ENCODE measurements at regions not wholly inside any gene's neighbourhood (a gene's known extent, or its start where the extent isn't known, plus 50 kb on each side); places are given as distances from the start of the nearest gene placed in this dataset.

DNA sequence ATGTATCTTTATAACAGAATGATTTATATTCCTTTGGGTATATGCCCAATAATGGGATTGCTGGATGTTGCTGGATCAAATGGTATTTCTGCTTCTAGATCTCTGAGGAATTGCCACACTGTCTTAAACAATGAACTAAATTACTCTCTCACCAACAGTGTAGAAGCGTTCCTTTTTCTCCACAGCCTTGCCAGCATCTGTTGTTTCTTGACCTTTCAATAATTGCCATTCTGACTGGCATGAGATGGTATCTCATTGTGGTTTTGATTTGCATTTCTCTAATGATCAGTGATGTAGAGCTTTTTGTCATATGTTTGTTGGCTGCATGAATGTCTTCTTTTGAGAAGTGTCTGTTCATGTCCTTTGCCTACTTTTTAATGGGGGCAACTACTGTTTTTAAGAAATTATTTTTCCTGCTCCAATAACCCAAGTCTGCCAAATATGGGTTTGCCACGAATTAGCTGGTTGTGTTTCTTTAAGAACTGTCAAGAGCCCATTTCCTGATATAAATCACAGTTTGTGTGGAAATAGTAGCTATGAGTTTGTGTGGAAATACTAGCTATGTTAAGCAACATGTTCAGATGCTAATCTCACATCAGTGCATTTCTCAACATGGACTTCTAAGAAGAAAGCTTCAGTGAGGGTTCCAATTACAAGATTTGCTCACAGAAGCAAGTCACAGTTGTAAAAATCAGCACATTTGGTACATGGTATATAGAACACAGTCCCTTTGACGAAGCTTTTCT is 259.4 kb downstream of the ANAPC1 start:
- TF ChIP-seq ZFP3 (CRISPR knock-in tag; IDR thresholded peaks at IDR 0.05) (no peak), PPARA (CRISPR knock-in tag; IDR thresholded peaks at IDR 0.05; ENCODE audit: borderline replicate concordance) (no peak), CSDC2 (CRISPR knock-in tag; IDR thresholded peaks at IDR 0.05) (no peak), ZNF565 (CRISPR knock-in tag; conservative IDR thresholded peaks at IDR 0.05; ENCODE audit: low read depth) (no peak)
- TF ChIP-seq, protein P1, sequence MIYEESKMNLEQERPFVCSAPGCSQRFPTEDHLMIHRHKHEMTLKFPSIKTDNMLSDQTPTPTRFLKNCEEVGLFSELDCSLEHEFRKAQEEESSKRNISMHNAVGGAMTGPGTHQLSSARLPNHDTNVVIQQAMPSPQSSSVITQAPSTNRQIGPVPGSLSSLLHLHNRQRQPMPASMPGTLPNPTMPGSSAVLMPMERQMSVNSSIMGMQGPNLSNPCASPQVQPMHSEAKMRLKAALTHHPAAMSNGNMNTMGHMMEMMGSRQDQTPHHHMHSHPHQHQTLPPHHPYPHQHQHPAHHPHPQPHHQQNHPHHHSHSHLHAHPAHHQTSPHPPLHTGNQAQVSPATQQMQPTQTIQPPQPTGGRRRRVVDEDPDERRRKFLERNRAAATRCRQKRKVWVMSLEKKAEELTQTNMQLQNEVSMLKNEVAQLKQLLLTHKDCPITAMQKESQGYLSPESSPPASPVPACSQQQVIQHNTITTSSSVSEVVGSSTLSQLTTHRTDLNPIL (CRISPR knock-in tag; IDR thresholded peaks at IDR 0.05; ENCODE audit: low read depth), result no peak

All from SK-N-SH treated with all-trans-retinoic acid at 6 μM for 48 hours (cell line).